Hepatocyte (in vitro differentiated cells): ENCODE measurements at regions not wholly inside any gene's neighbourhood (a gene's known extent, or its start where the extent isn't known, plus 50 kb on each side); places are given as distances from the start of the nearest gene placed in this dataset.
"Not testable (repeated sequence)": the region's sequence is repeated elsewhere in the genome, so short reads cannot be mapped to it uniquely, and the experiment has no call there.

Experiments used
- EZH2 ChIP-seq: fragments of 200-600 bp; sonication (generic); IDR thresholded peaks from 2 replicates; pipeline ENCODE4 v1.6.1; 2016; ENCODE audit warnings: antibody characterized with exemption, mild to moderate bottlenecking, borderline replicate concordance
- EZH2phosphoT487 ChIP-seq: fragments of 200-600 bp; sonication (generic); IDR thresholded peaks from one replicate; pipeline ENCODE4 v1.6.1; 2018; ENCODE audit warnings: antibody characterized with exemption, mild to moderate bottlenecking, low read depth, moderate library complexity; ENCODE audit not compliant: unreplicated experiment, severe bottlenecking
- TF ChIP-seq, protein P1 (sequence below): fragments of 200-600 bp; sonication (generic); IDR thresholded peaks from 2 replicates; pipeline ENCODE4 v1.5.1; 2016; ENCODE audit warnings: antibody characterized with exemption, mild to moderate bottlenecking; ENCODE audit not compliant: poor library complexity

DNA sequence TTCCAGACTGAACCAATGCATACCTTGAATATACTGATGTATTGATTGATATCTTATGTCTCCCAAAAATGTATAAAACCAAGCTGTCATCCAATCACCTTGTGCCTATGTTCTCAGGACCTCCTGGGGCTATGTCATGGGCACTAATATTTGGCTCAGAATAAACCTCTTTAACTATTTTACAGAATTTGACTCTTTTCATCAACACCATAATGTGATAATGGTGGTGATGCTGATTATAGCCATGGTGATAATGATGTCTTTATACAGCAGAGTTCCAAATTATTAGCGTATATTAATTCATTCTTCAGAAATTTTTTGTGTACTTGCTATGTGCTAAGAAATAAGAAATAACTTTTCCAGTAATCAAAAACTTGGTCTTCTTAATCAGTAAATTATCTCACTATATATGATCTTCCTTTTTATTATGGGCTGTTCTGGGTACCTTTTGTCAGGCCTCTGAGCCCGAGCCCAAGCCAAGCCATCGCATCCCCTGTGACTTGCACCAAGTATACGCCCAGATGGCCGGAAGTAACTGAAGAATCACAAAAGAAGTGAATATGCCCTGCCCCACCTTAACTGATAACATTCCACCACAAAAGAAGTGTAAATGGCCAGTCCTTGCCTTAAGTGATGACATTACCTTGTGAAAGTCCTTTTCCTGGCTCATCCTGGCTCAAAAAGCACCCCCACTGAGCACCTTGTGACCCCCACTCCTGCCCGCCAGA, 496.2 kb upstream of the MMS22L start:
- TF ChIP-seq, protein P1, sequence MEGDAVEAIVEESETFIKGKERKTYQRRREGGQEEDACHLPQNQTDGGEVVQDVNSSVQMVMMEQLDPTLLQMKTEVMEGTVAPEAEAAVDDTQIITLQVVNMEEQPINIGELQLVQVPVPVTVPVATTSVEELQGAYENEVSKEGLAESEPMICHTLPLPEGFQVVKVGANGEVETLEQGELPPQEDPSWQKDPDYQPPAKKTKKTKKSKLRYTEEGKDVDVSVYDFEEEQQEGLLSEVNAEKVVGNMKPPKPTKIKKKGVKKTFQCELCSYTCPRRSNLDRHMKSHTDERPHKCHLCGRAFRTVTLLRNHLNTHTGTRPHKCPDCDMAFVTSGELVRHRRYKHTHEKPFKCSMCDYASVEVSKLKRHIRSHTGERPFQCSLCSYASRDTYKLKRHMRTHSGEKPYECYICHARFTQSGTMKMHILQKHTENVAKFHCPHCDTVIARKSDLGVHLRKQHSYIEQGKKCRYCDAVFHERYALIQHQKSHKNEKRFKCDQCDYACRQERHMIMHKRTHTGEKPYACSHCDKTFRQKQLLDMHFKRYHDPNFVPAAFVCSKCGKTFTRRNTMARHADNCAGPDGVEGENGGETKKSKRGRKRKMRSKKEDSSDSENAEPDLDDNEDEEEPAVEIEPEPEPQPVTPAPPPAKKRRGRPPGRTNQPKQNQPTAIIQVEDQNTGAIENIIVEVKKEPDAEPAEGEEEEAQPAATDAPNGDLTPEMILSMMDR, result not testable (repeated sequence)
- not testable (repeated sequence) for TF ChIP-seq EZH2, EZH2phosphoT487
